ENCODE measurements at regions not wholly inside any gene's neighbourhood (a gene's known extent, or its start where the extent isn't known, plus 50 kb on each side); places are given as distances from the start of the nearest gene placed in this dataset.

DNA sequence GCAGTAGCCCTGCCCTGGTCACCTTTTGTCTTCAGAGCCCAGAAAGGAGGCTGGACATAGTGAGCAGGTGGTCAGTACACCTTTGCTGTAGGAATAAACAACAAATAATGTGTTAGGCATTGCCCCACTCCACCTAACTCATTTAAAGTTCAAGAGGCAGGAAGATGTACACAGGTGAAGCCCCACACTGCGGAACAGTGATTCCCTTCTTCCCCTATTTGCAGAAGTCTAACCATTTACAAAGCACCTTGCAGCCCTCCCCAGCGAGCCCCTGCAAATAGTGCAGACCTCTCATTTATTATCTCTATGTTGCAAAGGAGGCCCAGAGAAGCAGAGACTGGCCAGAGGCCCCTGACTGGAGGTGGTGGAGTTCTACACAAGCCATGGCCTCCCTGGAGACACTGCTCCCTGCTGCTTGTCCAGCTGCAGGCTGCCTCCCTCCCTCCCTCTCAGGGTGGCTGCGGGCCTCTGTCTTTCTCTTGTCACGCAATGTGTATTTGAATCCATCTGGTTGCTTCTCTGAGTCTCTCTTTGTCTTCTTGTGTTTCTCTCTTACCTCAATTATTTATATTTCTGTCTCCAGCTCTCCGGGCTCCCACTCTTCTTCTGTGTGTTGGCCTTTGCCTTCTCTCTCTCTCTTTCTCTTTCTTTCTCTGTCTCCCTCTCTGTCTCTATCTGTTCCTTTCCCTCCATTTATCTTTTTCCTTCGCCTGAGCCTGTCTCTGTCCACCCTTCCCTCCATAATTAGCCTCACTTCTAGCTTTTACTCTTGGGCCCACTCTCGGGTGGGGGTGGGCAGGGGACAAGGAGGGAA, 59.1 kb upstream of the PRDM11 start:
- intact Hi-C loops (cut with DNase I) = no loop called here
- no peak for DNase-seq

DNA sequence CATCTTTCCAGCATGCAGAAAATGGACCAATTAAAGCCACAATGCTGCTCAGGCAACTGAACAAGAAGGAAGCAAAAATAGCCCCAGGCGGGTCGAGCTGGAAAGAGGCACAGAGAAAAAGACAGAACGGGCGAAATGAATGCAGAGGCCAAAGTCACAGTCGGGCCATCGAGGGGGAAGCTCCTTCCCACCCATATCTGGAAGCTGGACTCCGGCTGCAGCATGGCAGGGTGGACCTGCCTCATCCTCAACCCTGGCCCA, 58.6 kb upstream of the PRDM11 start:
- intact Hi-C loops (cut with DNase I) = no loop called here

DNA sequence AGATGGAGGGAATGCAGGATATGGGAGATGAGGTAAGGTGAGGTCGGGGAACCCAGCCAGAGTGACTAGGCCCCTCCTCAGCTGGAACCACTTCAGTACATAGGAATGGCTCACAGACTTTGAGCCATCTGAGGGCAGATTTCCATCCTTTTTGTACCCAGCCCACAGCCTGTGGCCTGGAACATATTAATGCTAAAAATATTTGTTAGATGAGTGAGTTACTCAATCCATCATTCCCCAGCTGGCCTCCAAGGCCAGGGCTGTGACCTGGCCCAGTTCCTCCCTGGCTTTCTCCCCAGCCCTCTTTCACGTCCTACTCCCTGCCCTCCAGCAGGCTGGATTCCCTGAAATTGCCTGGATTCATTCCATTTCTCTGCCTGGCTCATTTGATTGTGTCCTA, 57.2 kb upstream of the PRDM11 start:
- DNase-seq = no peak
- intact Hi-C loops (cut with DNase I) = no loop called here

More for the DNA sequence above, 58.6 kb upstream of the PRDM11 start:
- no peak for DNase-seq

DNA sequence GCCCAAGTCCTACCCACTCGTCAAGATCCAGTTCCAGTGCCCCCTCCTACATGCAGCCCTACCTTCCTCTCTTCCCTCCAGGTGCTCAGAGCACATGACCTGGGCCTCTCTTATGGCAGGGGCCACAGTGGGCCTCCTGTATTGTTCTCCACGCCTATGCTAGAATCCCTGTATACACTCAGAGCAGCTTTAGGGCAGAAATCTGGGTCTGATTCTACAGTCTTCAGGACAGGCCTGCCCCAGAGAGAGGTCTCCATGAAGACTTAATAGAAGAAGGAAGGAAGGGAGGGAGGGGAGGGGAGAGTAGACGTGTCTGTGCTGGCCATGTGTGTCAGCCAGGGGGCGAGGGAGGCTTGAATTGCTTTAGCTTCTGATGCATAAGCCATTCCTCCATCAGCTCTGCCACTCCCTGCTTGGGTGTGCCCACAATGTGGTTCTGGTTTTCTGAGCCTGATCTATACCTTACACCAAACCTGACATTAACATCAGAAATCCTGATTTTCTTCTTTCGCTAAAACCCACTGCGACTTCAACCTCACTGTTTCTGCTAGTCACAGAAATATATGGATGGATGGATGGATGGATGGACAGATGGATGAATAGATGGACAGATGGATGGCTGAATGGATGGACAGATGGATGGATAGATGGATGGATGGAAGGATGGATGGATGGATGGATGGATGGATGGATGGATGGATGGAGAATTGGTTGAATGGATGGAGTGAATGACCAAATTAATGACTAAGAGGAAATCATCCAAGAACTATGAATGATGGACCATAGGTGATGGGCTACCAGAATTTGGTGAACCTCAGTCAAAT, 56.6 kb upstream of the PRDM11 start:
- DNase-seq = no peak

DNA sequence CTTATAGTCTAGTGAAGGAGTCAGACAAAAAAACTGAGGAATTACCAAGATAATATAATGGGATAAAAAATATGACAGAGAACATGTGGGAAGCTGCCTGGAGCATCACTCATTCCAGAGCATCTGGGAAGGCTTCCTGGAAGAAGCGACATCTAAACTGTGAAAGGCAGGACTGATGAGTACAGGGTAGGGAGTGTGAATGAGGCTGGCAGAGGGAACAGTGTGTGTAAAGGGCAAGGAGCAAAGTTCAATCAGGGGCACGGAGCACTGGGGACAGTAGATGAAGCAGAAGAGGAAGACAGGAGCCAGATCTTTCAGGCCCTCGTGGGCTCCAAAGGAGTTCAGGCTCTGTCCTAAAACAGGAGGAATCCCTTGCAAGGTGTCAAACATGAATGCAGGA, 55.8 kb upstream of the PRDM11 start:
- DNase-seq = no peak
- intact Hi-C loops (cut with DNase I) = no loop called here

More for the DNA sequence above, 56.6 kb upstream of the PRDM11 start:
- intact Hi-C loops (cut with DNase I) = no loop called here

DNA sequence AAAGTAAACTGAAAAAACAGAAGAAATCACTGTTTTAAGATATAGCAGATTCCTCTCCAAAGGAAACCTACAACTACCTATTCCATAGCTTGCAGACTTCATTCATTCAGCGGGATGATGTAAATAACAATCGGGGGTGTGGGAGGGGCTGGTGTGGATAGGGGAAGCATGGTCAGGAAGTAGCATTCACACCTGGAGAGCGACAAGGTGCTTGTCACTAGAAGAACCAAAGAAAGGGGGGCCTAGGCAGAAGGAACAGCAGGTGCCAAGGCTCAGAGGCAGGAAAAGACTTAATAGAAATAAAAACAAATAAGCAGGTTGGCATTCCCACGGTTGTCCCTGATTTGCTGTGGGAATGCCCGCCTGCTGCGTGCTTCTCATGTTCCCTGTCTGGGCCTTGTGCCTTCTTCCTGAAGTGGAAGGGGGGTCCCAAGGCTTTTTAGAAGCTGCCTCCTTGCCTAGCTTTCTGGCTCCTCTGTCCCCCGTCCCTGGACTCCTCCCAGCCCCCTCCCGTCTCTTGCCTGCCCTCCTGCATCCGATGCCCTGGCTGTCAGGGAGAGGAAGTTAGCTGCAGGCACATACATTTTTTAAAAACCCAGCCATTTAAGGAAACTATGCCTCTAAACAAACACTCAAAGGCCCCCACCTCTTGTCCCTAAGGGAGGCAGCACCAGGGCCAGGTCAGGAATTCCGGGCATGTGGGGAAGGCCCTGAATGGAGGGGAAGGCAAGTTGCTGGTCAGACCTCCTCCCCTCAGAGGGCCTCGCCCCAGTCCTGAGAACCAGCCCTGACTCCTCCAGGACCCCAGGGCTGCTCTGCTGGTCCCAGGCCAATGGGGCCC, 54.7 kb upstream of the PRDM11 start:
- intact Hi-C loops (cut with DNase I) = no loop called here
- no peak for DNase-seq

DNA sequence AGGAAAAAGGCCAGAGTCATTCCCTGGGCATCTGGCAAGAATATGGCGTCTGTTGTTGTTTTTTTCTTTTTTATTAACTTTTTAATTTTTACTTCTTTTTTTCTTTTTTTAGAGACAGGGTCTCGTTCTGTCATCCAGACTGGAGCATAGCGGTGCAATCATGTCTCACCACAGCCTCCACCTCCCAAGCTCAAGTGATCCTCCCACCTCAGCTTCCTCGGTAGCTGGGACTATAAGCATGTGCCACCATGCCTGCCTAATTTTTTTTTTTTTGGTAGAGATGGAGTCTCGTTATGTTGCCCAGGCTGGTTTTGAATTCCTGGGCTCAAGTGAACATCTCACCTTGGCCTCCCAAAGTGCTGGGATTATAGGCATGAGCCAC, 54.0 kb upstream of the PRDM11 start:
- DNase-seq = no peak
- intact Hi-C loops (cut with DNase I) = no loop called here

DNA sequence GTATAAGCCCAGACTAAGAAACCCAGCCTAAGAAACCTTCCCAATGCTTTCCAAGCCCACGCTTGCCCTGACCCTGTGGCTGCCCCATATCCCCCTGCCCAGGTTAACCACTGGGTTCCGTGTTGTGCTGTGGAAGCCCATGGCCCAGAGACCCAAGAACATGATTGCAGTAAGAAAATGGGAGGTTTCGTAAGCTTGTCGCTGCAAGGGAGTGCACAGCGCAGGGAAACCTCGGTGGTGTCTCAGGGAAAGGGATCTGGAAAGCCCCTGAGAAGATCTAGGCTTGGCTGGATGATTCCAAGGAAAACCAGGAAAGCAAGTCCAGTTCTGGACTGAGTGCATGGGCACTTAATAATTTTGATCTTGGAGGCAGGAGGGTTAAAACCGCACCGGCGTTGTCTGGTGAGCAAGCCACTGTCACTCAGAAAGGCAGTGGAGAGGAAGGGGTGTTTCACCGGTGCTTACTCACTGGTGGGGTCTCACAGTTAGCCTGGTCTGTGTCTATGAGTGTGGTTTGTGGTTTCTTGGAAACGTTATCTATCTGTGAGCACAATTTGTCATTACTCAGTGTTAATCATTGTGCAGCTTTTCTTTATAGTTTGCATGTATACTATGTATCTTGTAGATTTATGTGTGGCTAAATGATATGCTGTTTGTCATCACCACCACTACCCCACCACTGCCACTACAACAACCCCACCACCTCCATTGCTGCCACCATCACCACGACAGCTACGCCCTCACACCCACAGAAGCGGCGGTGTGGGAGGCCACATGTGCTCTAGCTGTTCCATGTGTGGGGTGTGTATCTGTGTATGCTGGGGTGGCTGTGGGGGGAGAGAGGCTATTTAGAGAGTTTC, 53.3 kb upstream of the PRDM11 start:
- intact Hi-C loops (cut with DNase I) = no loop called here

DNA sequence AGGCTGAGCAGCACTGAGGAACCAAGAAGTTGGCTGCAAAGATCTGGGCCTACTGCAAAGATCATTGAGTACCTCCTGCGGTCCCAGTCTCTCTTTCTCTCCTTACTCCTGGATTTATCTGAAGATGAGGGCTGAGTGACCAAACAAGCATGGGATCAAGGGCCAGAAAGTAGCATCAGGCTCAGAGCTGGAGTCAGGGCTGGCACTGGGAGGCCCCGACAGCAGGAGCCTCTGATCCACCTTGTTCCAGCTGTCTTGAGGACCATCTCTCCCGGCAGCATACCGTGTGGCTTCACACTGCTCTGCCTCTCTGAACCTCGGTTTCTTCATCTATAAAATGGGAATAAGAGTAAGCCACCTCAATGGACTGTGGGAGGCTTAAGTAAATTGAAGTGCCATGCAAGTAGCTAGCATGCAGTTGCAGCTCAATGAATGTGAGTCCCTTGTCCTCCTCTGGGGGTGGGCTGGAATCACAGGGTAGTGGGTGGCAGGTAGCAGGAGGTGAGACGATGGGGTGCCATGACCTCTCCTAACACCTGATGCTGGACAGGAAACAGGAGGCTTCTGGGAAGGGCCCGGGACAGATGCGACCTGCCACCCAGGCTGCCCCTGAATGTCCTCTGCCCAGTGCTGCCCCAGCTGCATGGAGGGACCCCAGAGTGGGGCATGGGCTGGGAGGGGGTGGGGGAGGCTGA, 52.5 kb upstream of the PRDM11 start:
- intact Hi-C loops (cut with DNase I) = no loop called here
- DNase-seq = no peak

More for the DNA sequence above, 53.3 kb upstream of the PRDM11 start:
- no peak for DNase-seq

DNA sequence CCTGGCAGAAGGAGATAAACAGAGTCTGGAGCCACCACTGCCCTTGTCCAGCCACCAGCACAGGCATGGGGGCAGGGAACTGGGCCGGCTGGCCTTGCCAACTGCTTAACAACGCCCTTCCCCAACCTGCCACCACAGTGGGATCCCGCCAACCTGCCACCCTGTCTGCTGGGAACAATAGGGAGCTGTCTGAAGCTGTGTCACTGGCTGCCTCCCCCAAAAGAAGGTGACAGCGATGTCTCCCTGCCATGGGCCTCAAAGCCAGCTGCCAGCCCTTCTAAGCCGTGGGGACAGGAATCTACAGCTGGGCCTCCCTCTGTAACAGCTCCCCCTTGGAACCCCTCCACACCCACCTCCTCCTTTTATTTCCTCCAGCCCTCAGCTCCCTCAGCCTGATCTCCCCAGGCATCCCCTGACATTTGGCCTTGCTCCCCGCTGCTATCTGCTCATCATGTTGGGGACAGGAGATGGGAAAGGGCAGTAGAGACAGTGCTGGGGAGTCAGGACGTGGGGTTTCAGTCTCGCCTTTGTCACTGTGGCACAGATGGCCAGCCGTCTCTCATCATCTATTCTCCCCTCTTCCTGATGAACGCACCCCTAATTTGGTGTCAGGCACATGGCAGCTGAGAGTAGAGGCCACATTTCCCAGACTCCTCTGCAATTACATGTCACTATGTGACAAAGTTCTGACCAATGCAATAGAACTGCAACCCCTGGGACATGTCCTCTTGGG, 51.3 kb upstream of the PRDM11 start:
- DNase-seq = no peak
- intact Hi-C loops (cut with DNase I) = no loop called here

DNA sequence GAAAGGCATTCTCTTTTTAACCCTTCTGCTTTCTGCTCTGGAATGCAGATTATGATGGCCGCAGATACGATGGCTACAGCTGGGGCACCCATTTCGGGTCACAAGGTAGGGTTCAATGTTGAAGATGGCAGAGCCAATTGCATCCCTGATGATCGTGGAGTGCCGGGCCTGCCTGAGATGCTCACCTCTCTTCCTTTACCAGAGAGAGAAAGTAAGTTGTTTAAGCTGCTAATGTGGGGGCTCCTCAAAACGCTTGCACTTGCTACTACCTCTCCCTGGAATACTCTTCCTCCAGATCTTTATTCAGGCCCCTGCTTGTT, 50.8 kb upstream of the PRDM11 start:
- intact Hi-C loops (cut with DNase I) = no loop called here
- no peak for DNase-seq

DNA sequence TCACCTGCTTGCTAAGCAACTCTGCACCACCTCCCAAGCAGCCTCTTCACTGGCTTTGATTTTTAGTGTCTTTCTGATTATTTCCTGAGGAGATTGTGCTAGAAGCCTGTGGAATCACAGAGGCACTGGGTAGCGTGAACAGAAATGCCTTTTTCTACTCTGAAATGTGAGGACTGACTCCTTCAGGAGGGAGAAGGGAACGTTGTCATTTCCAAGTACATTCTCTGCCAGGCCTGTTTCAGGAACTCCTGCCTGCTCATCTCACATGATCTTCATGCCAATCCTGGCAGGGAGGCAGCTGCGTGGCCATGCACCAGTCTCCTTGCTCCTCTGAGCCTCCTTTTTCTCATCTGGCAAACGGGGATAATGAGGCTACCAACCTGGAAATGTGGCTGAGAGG, 49.8 kb upstream of the PRDM11 start:
- intact Hi-C loops (cut with DNase I) = no loop called here
- DNase-seq = peak in 3 of 10 donors; percentile 41 to 48 (median 44)
